HCT116 (cell line): ENCODE measurements at regions not wholly inside any gene's neighbourhood (a gene's known extent, or its start where the extent isn't known, plus 50 kb on each side); places are given as distances from the start of the nearest gene placed in this dataset.

ENCODE experiments used
- ATAC-seq: fragments of 200-7000 bp; cut with Tn5 transposase; 2 replicates; pipeline ENCODE4 v1.9.1; 2020; ENCODE audit warnings: mild to moderate bottlenecking, moderate library complexity
- BruUV-seq: library from RNA; stranded (reverse); fragments of 400-500 nt; replicated peaks from 2 replicates; lab custom pipeline; 2021; lab: Mats Ljungman, UMichigan
- CTCF ChIA-PET: fragments of 300-600 bp; sonication (Branson Sonifier 250); formaldehyde crosslinking; loops from one replicate; lab custom pipeline; 2021; ENCODE audit warnings: antibody characterized with exemption; lab: Charles Lee
- POLR2A ChIA-PET: fragments of 300-600, 350-600 bp; sonication (Branson Sonifier 250); formaldehyde crosslinking; loops from one replicate; lab custom pipeline; 2021; ENCODE audit warnings: antibody characterized with exemption; lab: Charles Lee
- RAD21 ChIA-PET, 2 experiments: fragments of 300-600 bp; sonication (Branson Sonifier 250); formaldehyde crosslinking; loops; one replicate each; lab custom pipeline; 2023; ENCODE audit warnings: low total read pairs in 2 of 2; ENCODE audit not compliant: uncharacterized antibody in 2 of 2, unreplicated experiment in 2 of 2, low non-redundant PET in 1 of 2; lab: Charles Lee
- DNase-seq: peaks from one replicate; pipeline ENCODE4 v3.0.0-alpha.2; 2010; ENCODE audit warnings: low read depth, low spot score
- H2AFZ ChIP-seq: fragments of 200-600 bp; shearing (Covaris generic), sonication (generic); 2 replicates; pipeline ENCODE4 v1.6.1; 2017; ENCODE audit warnings: low read depth, mixed run types, mixed read lengths, antibody characterized with exemption, low read length; ENCODE audit not compliant: poor library complexity, severe bottlenecking
- H3K27ac ChIP-seq: 2 replicates; pipeline ENCODE4 v1.5.1; 2012; ENCODE audit warnings: low read depth, low read length
- H3K27me3 ChIP-seq: fragments of 200-600 bp; sonication (generic); 2 replicates; pipeline ENCODE4 v1.6.1; 2016; ENCODE audit warnings: mixed run types, low read length, mixed read lengths; ENCODE audit not compliant: insufficient read depth
- H3K36me3 ChIP-seq, 2 experiments: fragments of 200-500 bp in 1 of 2; fragments of 200-600 bp in 1 of 2; sonication (Bioruptor generic) in 1 of 2; sonication (generic) in 1 of 2; 2 replicates each; pipeline versions ENCODE4 v1.5.1 to v1.6.1; 2014 to 2016; ENCODE audit warnings: low read length in 2 of 2, inconsistent platforms in 1 of 2, mixed read lengths in 1 of 2, mixed run types in 1 of 2; ENCODE audit not compliant: insufficient read depth in 2 of 2, control insufficient read depth in 1 of 2
- H3K4me1 ChIP-seq, 2 experiments: fragments of 200-600 bp in 1 of 2; sonication (generic) in 1 of 2; 2 replicates each; pipeline versions ENCODE4 v1.5.1 to v1.6.1; 2012 to 2017; ENCODE audit warnings: low read length in 2 of 2, inconsistent platforms in 1 of 2, mild to moderate bottlenecking in 1 of 2, mixed read lengths in 1 of 2, mixed run types in 1 of 2, moderate library complexity in 1 of 2; ENCODE audit not compliant: insufficient read depth in 2 of 2, control insufficient read depth in 1 of 2
- H3K4me2 ChIP-seq: fragments of 200-600 bp; sonication (generic); 2 replicates; pipeline ENCODE4 v1.6.1; 2017; ENCODE audit warnings: mixed run types, low read length, mixed read lengths
- H3K4me3 ChIP-seq, 2 experiments: fragments of 200-600 bp in 1 of 2; sonication (generic) in 1 of 2; replicated peaks in 1 of 2; 2 replicates each; pipeline ENCODE4 v1.5.1; 2011 to 2016; ENCODE audit warnings: low read length in 2 of 2, control low read depth in 1 of 2, low read depth in 1 of 2, mild to moderate bottlenecking in 1 of 2, mixed read lengths in 1 of 2, mixed run types in 1 of 2
- H3K79me2 ChIP-seq: fragments of 200-600 bp; sonication (generic); 2 replicates; pipeline ENCODE4 v1.6.1; 2017; ENCODE audit warnings: mild to moderate bottlenecking, mixed run types, low read length, moderate library complexity, mixed read lengths; ENCODE audit not compliant: insufficient read depth
- H3K9ac ChIP-seq: fragments of 200-600 bp; sonication (generic); 2 replicates; pipeline ENCODE4 v1.6.1; 2016; ENCODE audit warnings: low read length, mixed read lengths
- H3K9me2 ChIP-seq: fragments of 200-600 bp; sonication (generic), shearing (Covaris generic); 2 replicates; pipeline ENCODE4 v1.6.1; 2017; ENCODE audit warnings: mixed run types, mild to moderate bottlenecking, moderate library complexity; ENCODE audit not compliant: insufficient read depth
- H3K9me3 ChIP-seq, 2 experiments: fragments of 200-500 bp in 1 of 2; fragments of 200-600 bp in 1 of 2; sonication (Bioruptor generic) in 1 of 2; sonication (generic) in 1 of 2; 2 replicates each; pipeline ENCODE4 v1.6.1; 2014 to 2017; ENCODE audit warnings: low read length in 2 of 2, mixed read lengths in 2 of 2, inconsistent platforms in 1 of 2, low read depth in 1 of 2, mild to moderate bottlenecking in 1 of 2, mixed run types in 1 of 2, moderate library complexity in 1 of 2; ENCODE audit not compliant: control insufficient read depth in 1 of 2, insufficient read depth in 1 of 2
- H4K20me1 ChIP-seq: fragments of 200-600 bp; sonication (generic), shearing (Covaris generic); 2 replicates; pipeline ENCODE4 v1.6.1; 2017; ENCODE audit warnings: mixed run types, mild to moderate bottlenecking, moderate library complexity; ENCODE audit not compliant: insufficient read depth
- CEBPB ChIP-seq: IDR thresholded peaks from 2 replicates; pipeline ENCODE4 v1.6.1; 2012; ENCODE audit warnings: low read depth
- EGR1 ChIP-seq: IDR thresholded peaks from 2 replicates; pipeline ENCODE4 v1.6.1; 2012; ENCODE audit warnings: low read depth
- ELF1 ChIP-seq: IDR thresholded peaks from 2 replicates; pipeline ENCODE4 v1.6.1; 2012; ENCODE audit warnings: low read depth, borderline replicate concordance
- EZH2 ChIP-seq: fragments of 200-600 bp; sonication (generic); IDR thresholded peaks from 2 replicates; pipeline ENCODE4 v1.6.1; 2017; ENCODE audit warnings: antibody characterized with exemption, mixed run types
- EZH2phosphoT487 ChIP-seq: fragments of 200-600 bp; IDR thresholded peaks from 2 replicates; pipeline ENCODE4 v1.6.1; 2018; ENCODE audit warnings: antibody characterized with exemption, borderline replicate concordance
- FOSL1 ChIP-seq: IDR thresholded peaks from 2 replicates; pipeline ENCODE4 v1.6.1; 2012; ENCODE audit warnings: low read depth
- POLR2A ChIP-seq: IDR thresholded peaks from 2 replicates; pipeline ENCODE4 v1.7.0; 2011; ENCODE audit warnings: borderline replicate concordance; ENCODE audit not compliant: insufficient read depth, insufficient read length; ENCODE audit errors: extremely low read depth
- TCF7L2 ChIP-seq: IDR thresholded peaks from 2 replicates; pipeline ENCODE4 v1.7.0; 2011; ENCODE audit warnings: borderline replicate concordance, inconsistent platforms; ENCODE audit not compliant: insufficient read depth, insufficient read length; ENCODE audit errors: extremely low read depth
- ZNF274 ChIP-seq: fragments of 200-500 bp; sonication (Bioruptor generic); IDR thresholded peaks from 2 replicates; pipeline ENCODE4 v1.6.1; 2014; ENCODE audit warnings: mild to moderate bottlenecking, low read depth, low read length, inconsistent platforms
- intact Hi-C: fragments of 100-400 bp; cut with micrococcal nuclease; formaldehyde crosslinking; loops from 2 replicates; pipeline ENCODE4 v1.10.0; 2022
- TF ChIP-seq, protein P1 (sequence below), 3 experiments: fragments of 200-600 bp in 1 of 3; sonication (generic) in 1 of 3; IDR thresholded peaks in 2 of 3; conservative IDR thresholded peaks in 1 of 3; 2 replicates each; pipeline ENCODE4 v1.5.1; 2012 to 2017; ENCODE audit warnings: low read depth in 2 of 3, low read length in 2 of 3, antibody characterized with exemption in 1 of 3, borderline replicate concordance in 1 of 3, control low read depth in 1 of 3, mild to moderate bottlenecking in 1 of 3, mixed read lengths in 1 of 3, mixed run types in 1 of 3, moderate library complexity in 1 of 3; ENCODE audit not compliant: insufficient read depth in 1 of 3
- TF ChIP-seq, protein P2 (sequence below): IDR thresholded peaks from 2 replicates; pipeline ENCODE4 v1.6.1; 2012

DNA sequence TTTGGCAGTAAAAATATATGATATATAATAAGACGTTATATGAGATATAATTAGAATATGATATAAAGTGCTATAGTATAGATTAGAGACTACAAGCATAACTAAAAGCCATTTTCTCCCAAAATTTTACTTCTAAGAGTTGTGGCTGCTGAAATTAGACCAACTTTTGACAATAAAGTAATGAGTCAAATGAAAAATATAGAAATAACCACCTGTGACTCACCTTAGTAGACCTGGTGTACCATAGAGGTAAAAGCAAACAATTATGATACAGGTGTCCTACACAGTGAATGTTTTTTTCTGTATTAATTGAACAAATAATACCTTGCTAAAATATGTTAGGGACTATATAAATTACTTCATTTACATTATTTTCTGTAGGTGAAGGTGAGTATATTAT, 482.9 kb upstream of the MAN1A1 start:
- Histone ChIP-seq H4K20me1 (no peaks in the 10 kb centered on the region), H3K4me2 (no peak overlapping the region), H3K9ac (no peak overlapping the region), H2AFZ (no peak overlapping the region), H3K36me3 (no peaks in the 10 kb centered on the region), H3K9me3 (no peaks in the 10 kb centered on the region), H3K4me3 (no peak overlapping the region), H3K79me2 (no peaks in the 10 kb centered on the region), H3K9me2 (no peaks in the 10 kb centered on the region; the same call in 1 of the 2 replicates), H3K27ac (no peak overlapping the region), H3K4me1 (peaks cover 0 to 6% of the 10 kb centered on the region in 2 experiments; a peak in 1 of 4 replicates), H3K27me3 (no peaks in the 10 kb centered on the region)
- BruUV-seq = no TSS peak
- ATAC-seq (no peak), DNase-seq (no peak)
- POLR2A ChIA-PET = no interaction called here
- TF ChIP-seq EZH2phosphoT487 (no peak), EGR1 (no peak), EZH2 (no peak), POLR2A (no peak), CEBPB (no peak), FOSL1 (no peak), ELF1 (no peak), ZNF274 (no peak), TCF7L2 (no peak)
- TF ChIP-seq, protein P1, sequence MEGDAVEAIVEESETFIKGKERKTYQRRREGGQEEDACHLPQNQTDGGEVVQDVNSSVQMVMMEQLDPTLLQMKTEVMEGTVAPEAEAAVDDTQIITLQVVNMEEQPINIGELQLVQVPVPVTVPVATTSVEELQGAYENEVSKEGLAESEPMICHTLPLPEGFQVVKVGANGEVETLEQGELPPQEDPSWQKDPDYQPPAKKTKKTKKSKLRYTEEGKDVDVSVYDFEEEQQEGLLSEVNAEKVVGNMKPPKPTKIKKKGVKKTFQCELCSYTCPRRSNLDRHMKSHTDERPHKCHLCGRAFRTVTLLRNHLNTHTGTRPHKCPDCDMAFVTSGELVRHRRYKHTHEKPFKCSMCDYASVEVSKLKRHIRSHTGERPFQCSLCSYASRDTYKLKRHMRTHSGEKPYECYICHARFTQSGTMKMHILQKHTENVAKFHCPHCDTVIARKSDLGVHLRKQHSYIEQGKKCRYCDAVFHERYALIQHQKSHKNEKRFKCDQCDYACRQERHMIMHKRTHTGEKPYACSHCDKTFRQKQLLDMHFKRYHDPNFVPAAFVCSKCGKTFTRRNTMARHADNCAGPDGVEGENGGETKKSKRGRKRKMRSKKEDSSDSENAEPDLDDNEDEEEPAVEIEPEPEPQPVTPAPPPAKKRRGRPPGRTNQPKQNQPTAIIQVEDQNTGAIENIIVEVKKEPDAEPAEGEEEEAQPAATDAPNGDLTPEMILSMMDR (IDR thresholded peaks at IDR 0.05 in 2 of 3, conservative IDR thresholded peaks at IDR 0.05 in 1 of 3; ENCODE audit: borderline replicate concordance in 1 of 3, insufficient read depth in 1 of 3, low read depth in 2 of 3, low read length in 2 of 3) = no peak
- TF ChIP-seq, protein P2, sequence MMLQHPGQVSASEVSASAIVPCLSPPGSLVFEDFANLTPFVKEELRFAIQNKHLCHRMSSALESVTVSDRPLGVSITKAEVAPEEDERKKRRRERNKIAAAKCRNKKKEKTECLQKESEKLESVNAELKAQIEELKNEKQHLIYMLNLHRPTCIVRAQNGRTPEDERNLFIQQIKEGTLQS = no peak
- CTCF ChIA-PET = no interaction called here
- intact Hi-C loops = no loop called here
- RAD21 ChIA-PET = no interaction called here
